IMR-90 (cell line): ENCODE measurements at regions not wholly inside any gene's neighbourhood (a gene's known extent, or its start where the extent isn't known, plus 50 kb on each side); places are given as distances from the start of the nearest gene placed in this dataset.

ENCODE experiments used
- ATAC-seq: fragments of 200-7000 bp; cut with Tn5 transposase; 2 replicates; pipeline ENCODE4 v1.9.1; 2020; ENCODE audit warnings: low read depth, mild to moderate bottlenecking, moderate library complexity
- BruUV-seq: library from RNA; stranded (reverse); fragments of 400-500 nt; replicated peaks from 2 replicates; lab custom pipeline; 2021; lab: Mats Ljungman, UMichigan
- CTCF ChIA-PET: fragments of 300-600 bp; formaldehyde crosslinking; extraction: SDS; loops from one replicate; lab custom pipeline; 2021; ENCODE audit warnings: antibody characterized with exemption; lab: Yijun Ruan, JAX
- POLR2A ChIA-PET: fragments of 300-600 bp; sonication (Branson Sonifier 250); formaldehyde crosslinking; loops from one replicate; lab custom pipeline; 2022; ENCODE audit warnings: antibody characterized with exemption; ENCODE audit not compliant: unreplicated experiment; lab: Charles Lee
- DNase-seq: peaks from one replicate; pipeline ENCODE4 v3.0.0; 2013
- H2AFZ ChIP-seq: replicated peaks from 2 replicates; pipeline ENCODE3; 2013; ENCODE audit warnings: low read length, mild to moderate bottlenecking; ENCODE audit not compliant: poor library complexity
- H2AK5ac ChIP-seq: 2 replicates; pipeline ENCODE4 v1.6.1; 2013; ENCODE audit warnings: low read depth, low read length, inconsistent platforms
- H2AK9ac ChIP-seq: replicated peaks from 2 replicates; pipeline ENCODE3; 2013; ENCODE audit warnings: mild to moderate bottlenecking, low read depth, low read length, moderate library complexity; ENCODE audit not compliant: poor library complexity
- H2BK120ac ChIP-seq: 2 replicates; pipeline ENCODE4 v1.6.1; 2013; ENCODE audit warnings: low read depth, low read length, inconsistent platforms
- H2BK15ac ChIP-seq: 3 replicates; pipeline ENCODE4 v1.6.1; 2013; ENCODE audit warnings: low read depth, low read length, inconsistent platforms
- H2BK20ac ChIP-seq: 2 replicates; pipeline ENCODE4 v1.6.1; 2013; ENCODE audit warnings: low read depth, mild to moderate bottlenecking, inconsistent platforms, low read length, moderate library complexity
- H2BK5ac ChIP-seq: 2 replicates; pipeline ENCODE4 v1.6.1; 2013; ENCODE audit warnings: mild to moderate bottlenecking, low read depth, low read length, inconsistent platforms; ENCODE audit not compliant: poor library complexity, severe bottlenecking
- H3K14ac ChIP-seq: replicated peaks from 2 replicates; pipeline ENCODE4 v1.6.1; 2013; ENCODE audit warnings: low read depth, low read length, inconsistent platforms
- H3K18ac ChIP-seq: 2 replicates; pipeline ENCODE4 v1.6.1; 2013; ENCODE audit warnings: low read depth, low read length, control low read depth
- H3K23ac ChIP-seq: 2 replicates; pipeline ENCODE4 v1.6.1; 2013; ENCODE audit warnings: low read depth, low read length, inconsistent platforms
- H3K27ac ChIP-seq: 2 replicates; pipeline ENCODE4 v1.5.1; 2013; ENCODE audit warnings: mild to moderate bottlenecking, control low read depth, low read length; ENCODE audit not compliant: insufficient read depth
- H3K27me3 ChIP-seq: 2 replicates; pipeline ENCODE4 v1.6.1; 2013; ENCODE audit warnings: low read length; ENCODE audit not compliant: control insufficient read depth, insufficient read depth
- H3K36me3 ChIP-seq: 2 replicates; pipeline ENCODE4 v1.6.1; 2013; ENCODE audit warnings: low read length, mixed read lengths; ENCODE audit not compliant: control insufficient read depth, insufficient read depth
- H3K4ac ChIP-seq: 2 replicates; pipeline ENCODE4 v1.6.1; 2013; ENCODE audit warnings: low read depth, low read length, inconsistent platforms
- H3K4me1 ChIP-seq: 2 replicates; pipeline ENCODE4 v1.6.1; 2013; ENCODE audit warnings: low read length, mixed read lengths; ENCODE audit not compliant: control insufficient read depth, insufficient read depth
- H3K4me2 ChIP-seq: 2 replicates; pipeline ENCODE4 v1.6.1; 2013; ENCODE audit warnings: low read depth, mild to moderate bottlenecking, control low read depth, low read length, moderate library complexity
- H3K4me3 ChIP-seq: 2 replicates; pipeline ENCODE4 v1.5.1; 2013; ENCODE audit warnings: low read depth, mild to moderate bottlenecking, control low read depth, low read length, moderate library complexity; ENCODE audit not compliant: insufficient read depth
- H3K56ac ChIP-seq: 2 replicates; pipeline ENCODE4 v1.6.1; 2013; ENCODE audit warnings: low read length, inconsistent platforms; ENCODE audit not compliant: insufficient read depth; ENCODE audit errors: extremely low read depth
- H3K79me1 ChIP-seq, 2 experiments: 2 replicates each; pipeline ENCODE4 v1.6.1; 2013; ENCODE audit warnings: low read length in 2 of 2, inconsistent platforms in 1 of 2, low read depth in 1 of 2
- H3K9ac ChIP-seq: 2 replicates; pipeline ENCODE4 v1.6.1; 2013; ENCODE audit warnings: low read depth, low read length, control low read depth
- H3K9me1 ChIP-seq: 2 replicates; pipeline ENCODE4 v1.6.1; 2013; ENCODE audit warnings: low read length, inconsistent platforms; ENCODE audit not compliant: insufficient read depth
- H3K9me3 ChIP-seq: 2 replicates; pipeline ENCODE4 v1.6.1; 2013; ENCODE audit warnings: low read length; ENCODE audit not compliant: control insufficient read depth, insufficient read depth
- H4K20me1 ChIP-seq: 2 replicates; pipeline ENCODE4 v1.6.1; 2013; ENCODE audit warnings: low read length, inconsistent platforms; ENCODE audit not compliant: insufficient read depth
- H4K5ac ChIP-seq: 2 replicates; pipeline ENCODE4 v1.6.1; 2013; ENCODE audit warnings: mild to moderate bottlenecking, low read depth, low read length, control low read depth
- H4K8ac ChIP-seq, 2 experiments: 2 replicates each; pipeline ENCODE4 v1.6.1; 2013; ENCODE audit warnings: low read depth in 2 of 2, low read length in 2 of 2, control low read depth in 1 of 2, inconsistent platforms in 1 of 2
- H4K91ac ChIP-seq: 2 replicates; pipeline ENCODE4 v1.6.1; 2013; ENCODE audit warnings: low read depth, low read length, inconsistent platforms; ENCODE audit not compliant: insufficient read depth
- BHLHE40 ChIP-seq: fragments of 150-350 bp; IDR thresholded peaks from 2 replicates; pipeline ENCODE4 v1.6.1; 2016; ENCODE audit warnings: mild to moderate bottlenecking, low read depth, low read length
- CEBPB ChIP-seq: IDR thresholded peaks from 2 replicates; pipeline ENCODE4 v1.6.1; 2012; ENCODE audit warnings: low read depth, low read length, improper control_type of control experiment
- CHD1 ChIP-seq: IDR thresholded peaks from 2 replicates; pipeline ENCODE4 v1.6.1; 2012; ENCODE audit warnings: low read depth, low read length, improper control_type of control experiment
- FOS ChIP-seq: fragments of 150-350 bp; IDR thresholded peaks from 2 replicates; pipeline ENCODE4 v1.6.1; 2016; ENCODE audit warnings: low read depth, low read length
- MAFK ChIP-seq: IDR thresholded peaks from 2 replicates; pipeline ENCODE4 v1.6.1; 2012; ENCODE audit warnings: low read depth, low read length, improper control_type of control experiment
- MAZ ChIP-seq: IDR thresholded peaks from 2 replicates; pipeline ENCODE4 v1.6.1; 2012; ENCODE audit warnings: low read depth, mild to moderate bottlenecking, low read length, improper control_type of control experiment, moderate library complexity, borderline replicate concordance
- MXI1 ChIP-seq: IDR thresholded peaks from 2 replicates; pipeline ENCODE4 v1.6.1; 2012; ENCODE audit warnings: low read depth, mild to moderate bottlenecking, low read length, moderate library complexity, borderline replicate concordance
- NFE2L2 ChIP-seq: fragments of 150-350 bp; IDR thresholded peaks from 2 replicates; pipeline ENCODE4 v1.6.1; 2016; ENCODE audit warnings: low read depth, mild to moderate bottlenecking, low read length
- POLR2A ChIP-seq: IDR thresholded peaks from 2 replicates; pipeline ENCODE4 v1.6.1; 2012; ENCODE audit warnings: mild to moderate bottlenecking, low read depth, low read length
- RAD21 ChIP-seq: IDR thresholded peaks from 2 replicates; pipeline ENCODE4 v1.6.1; 2012; ENCODE audit warnings: low read length, improper control_type of control experiment
- RCOR1 ChIP-seq: IDR thresholded peaks from 2 replicates; pipeline ENCODE4 v1.6.1; 2012; ENCODE audit warnings: mild to moderate bottlenecking, low read length, improper control_type of control experiment; ENCODE audit not compliant: insufficient replicate concordance
- RFX5 ChIP-seq: IDR thresholded peaks from 2 replicates; pipeline ENCODE4 v1.8.0; 2012; ENCODE audit warnings: low read depth, mild to moderate bottlenecking, low read length, moderate library complexity
- SMC3 ChIP-seq: fragments of 150-350 bp; IDR thresholded peaks from 2 replicates; pipeline ENCODE4 v1.6.1; 2016; ENCODE audit warnings: low read depth, mild to moderate bottlenecking, antibody characterized with exemption, low read length, moderate library complexity
- WGBS, 2 experiments: methylation state at CpG; one replicate each; pipeline versions ENCODE4 v1.1.5 to v1.1.7; 2013; ENCODE audit warnings: missing lambda C conversion rate in 2 of 2; ENCODE audit not compliant: insufficient read length in 1 of 2; ENCODE audit errors: extremely low coverage in 2 of 2; 5-methylcytosine and 5-hydroxymethylcytosine counted together
- dilution Hi-C: fragments of 300-500 bp; cut with HindIII; formaldehyde crosslinking; loops from one replicate; pipeline ENCODE4 v1.14.3; 2018; ENCODE audit warnings: low sequenced_read_pairs; ENCODE audit not compliant: unreplicated experiment
- in situ Hi-C: fragments of 300-500 bp; cut with MboI; formaldehyde crosslinking; loops from 3 replicates; pipeline ENCODE4 v1.14.3; 2019; ENCODE audit warnings: low sequenced_read_pairs, inconsistent platforms, mixed read lengths
- intact Hi-C: fragments of 100-400 bp; cut with micrococcal nuclease; formaldehyde crosslinking; loops from 2 replicates; pipeline ENCODE4 v1.10.0; 2022
- TF ChIP-seq, protein P1 (sequence below): fragments of 150-350 bp; IDR thresholded peaks from 2 replicates; pipeline ENCODE4 v1.6.1; 2017; ENCODE audit warnings: mild to moderate bottlenecking, antibody characterized with exemption, low read length, low read depth
- TF ChIP-seq, protein P2 (sequence below): fragments of 150-350 bp; IDR thresholded peaks from 2 replicates; pipeline ENCODE4 v1.6.1; 2016; ENCODE audit warnings: low read depth, mild to moderate bottlenecking, low read length, moderate library complexity, borderline replicate concordance
- TF ChIP-seq, protein P3 (sequence below): conservative IDR thresholded peaks from 2 replicates; pipeline ENCODE4 v1.5.1; 2012; ENCODE audit warnings: mild to moderate bottlenecking, low read depth, low read length, improper control_type of control experiment

DNA sequence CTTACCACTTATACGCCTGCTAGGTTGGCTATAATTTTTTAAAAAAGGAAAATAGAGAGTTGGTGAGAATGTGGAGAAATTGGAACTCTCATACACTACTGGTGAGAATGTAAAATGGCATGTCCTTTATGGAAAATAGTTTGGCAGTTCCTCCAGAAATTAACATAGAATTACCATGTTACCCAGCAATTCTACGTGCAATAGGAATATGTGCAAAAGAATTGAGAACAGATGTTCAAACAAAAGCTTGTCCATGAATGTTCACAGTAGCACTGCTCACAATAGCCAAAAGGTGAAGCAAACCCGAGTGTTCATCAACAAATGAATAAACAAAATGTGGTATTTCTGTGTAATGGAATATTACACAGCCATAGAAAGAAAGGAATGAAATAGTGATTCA, 592.2 kb downstream of the DHX35 start:
- Histone ChIP-seq H3K4ac (no peak overlapping the region), H3K36me3 (no peaks in the 10 kb centered on the region), H2BK20ac (no peak overlapping the region), H3K27ac (no peak overlapping the region), H4K20me1 (no peaks in the 10 kb centered on the region), H2BK5ac (no peak overlapping the region), H3K9me1 (no peaks in the 10 kb centered on the region), H3K4me2 (no peak overlapping the region), H3K79me1 (no peaks in the 10 kb centered on the region), H2AK9ac (no peak overlapping the region), H4K5ac (no peak overlapping the region), H3K27me3 (no peaks in the 10 kb centered on the region), H4K8ac (no peak overlapping the region), H3K4me1 (no peaks in the 10 kb centered on the region), H2BK120ac (no peak overlapping the region), H3K4me3 (no peak overlapping the region), H3K18ac (no peak overlapping the region), H2AFZ (no peak overlapping the region), H2AK5ac (no peak overlapping the region), H3K23ac (no peak overlapping the region), H3K56ac (no peak overlapping the region), H3K9me3 (peaks cover 5% of the 10 kb centered on the region), H3K14ac (no peak overlapping the region), H4K91ac (no peak overlapping the region), H2BK15ac (no peak overlapping the region), H3K9ac (no peak overlapping the region)
- POLR2A ChIA-PET, result no interaction called here
- in situ Hi-C loops, result no loop called here
- TF ChIP-seq RCOR1 (no peak), MAZ (no peak), MAFK (no peak), SMC3 (no peak), CEBPB (no peak), FOS (no peak), RFX5 (no peak), POLR2A (no peak), CHD1 (no peak), RAD21 (no peak), BHLHE40 (no peak), MXI1 (no peak), NFE2L2 (no peak)
- TF ChIP-seq, protein P1, sequence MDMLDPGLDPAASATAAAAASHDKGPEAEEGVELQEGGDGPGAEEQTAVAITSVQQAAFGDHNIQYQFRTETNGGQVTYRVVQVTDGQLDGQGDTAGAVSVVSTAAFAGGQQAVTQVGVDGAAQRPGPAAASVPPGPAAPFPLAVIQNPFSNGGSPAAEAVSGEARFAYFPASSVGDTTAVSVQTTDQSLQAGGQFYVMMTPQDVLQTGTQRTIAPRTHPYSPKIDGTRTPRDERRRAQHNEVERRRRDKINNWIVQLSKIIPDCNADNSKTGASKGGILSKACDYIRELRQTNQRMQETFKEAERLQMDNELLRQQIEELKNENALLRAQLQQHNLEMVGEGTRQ, result no peak
- TF ChIP-seq, protein P2, sequence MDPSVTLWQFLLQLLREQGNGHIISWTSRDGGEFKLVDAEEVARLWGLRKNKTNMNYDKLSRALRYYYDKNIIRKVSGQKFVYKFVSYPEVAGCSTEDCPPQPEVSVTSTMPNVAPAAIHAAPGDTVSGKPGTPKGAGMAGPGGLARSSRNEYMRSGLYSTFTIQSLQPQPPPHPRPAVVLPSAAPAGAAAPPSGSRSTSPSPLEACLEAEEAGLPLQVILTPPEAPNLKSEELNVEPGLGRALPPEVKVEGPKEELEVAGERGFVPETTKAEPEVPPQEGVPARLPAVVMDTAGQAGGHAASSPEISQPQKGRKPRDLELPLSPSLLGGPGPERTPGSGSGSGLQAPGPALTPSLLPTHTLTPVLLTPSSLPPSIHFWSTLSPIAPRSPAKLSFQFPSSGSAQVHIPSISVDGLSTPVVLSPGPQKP, result no peak
- TF ChIP-seq, protein P3, sequence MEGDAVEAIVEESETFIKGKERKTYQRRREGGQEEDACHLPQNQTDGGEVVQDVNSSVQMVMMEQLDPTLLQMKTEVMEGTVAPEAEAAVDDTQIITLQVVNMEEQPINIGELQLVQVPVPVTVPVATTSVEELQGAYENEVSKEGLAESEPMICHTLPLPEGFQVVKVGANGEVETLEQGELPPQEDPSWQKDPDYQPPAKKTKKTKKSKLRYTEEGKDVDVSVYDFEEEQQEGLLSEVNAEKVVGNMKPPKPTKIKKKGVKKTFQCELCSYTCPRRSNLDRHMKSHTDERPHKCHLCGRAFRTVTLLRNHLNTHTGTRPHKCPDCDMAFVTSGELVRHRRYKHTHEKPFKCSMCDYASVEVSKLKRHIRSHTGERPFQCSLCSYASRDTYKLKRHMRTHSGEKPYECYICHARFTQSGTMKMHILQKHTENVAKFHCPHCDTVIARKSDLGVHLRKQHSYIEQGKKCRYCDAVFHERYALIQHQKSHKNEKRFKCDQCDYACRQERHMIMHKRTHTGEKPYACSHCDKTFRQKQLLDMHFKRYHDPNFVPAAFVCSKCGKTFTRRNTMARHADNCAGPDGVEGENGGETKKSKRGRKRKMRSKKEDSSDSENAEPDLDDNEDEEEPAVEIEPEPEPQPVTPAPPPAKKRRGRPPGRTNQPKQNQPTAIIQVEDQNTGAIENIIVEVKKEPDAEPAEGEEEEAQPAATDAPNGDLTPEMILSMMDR, result no peak
- no peak for DNase-seq
- CTCF ChIA-PET, result no interaction called here
- ATAC-seq, result no peak
- WGBS, 2 experiments, result no CpG with 5 or more reads among the region's 3 CpGs
- intact Hi-C loops, result no loop called here
- dilution Hi-C loops, result no loop called here
- no TSS peak for BruUV-seq
